Head of caudate nucleus (tissue), 42 donors: ENCODE measurements at regions not wholly inside any gene's neighbourhood (a gene's known extent, or its start where the extent isn't known, plus 50 kb on each side); places are given as distances from the start of the nearest gene placed in this dataset.

Experiments used
- DNase-seq, 42 donors: peaks; one replicate each; pipeline versions ENCODE4 v3.0.0 to v3.0.0-alpha.2; 2020 to 2021; ENCODE audit warnings: mixed read lengths in 7 of 42
- intact Hi-C: fragments of 100-400 bp; cut with DNase I; formaldehyde crosslinking; loops from one replicate; pipeline ENCODE4 v1.15.0; 2022

- intact Hi-C loops = no loop called here
- DNase-seq = peak in 14 of 42 donors; percentile 2 to 34 (median 8)
Observed at GRCh38 chr20:24769878-24770627, 179.0 kb upstream of the CST7 start.

- intact Hi-C loops = no loop called here
- DNase-seq = peak in 16 of 42 donors; percentile 3 to 38 (median 10)
Observed at GRCh38 chr20:24770628-24771541, 178.2 kb upstream of the CST7 start.

- DNase-seq = peak in 16 of 42 donors; percentile 5 to 42 (median 13)
- intact Hi-C loops = no loop called here
Observed at GRCh38 chr20:24771542-24772061, 177.5 kb upstream of the CST7 start.

- peak in 13 of 42 donors; percentile 3 to 27 (median 5) for DNase-seq
- intact Hi-C loops = no loop called here
Observed at GRCh38 chr20:24772667-24773066, 176.4 kb upstream of the CST7 start.

GRCh38 chr20:24773168-24773567, 175.9 kb upstream of the CST7 start:
- intact Hi-C loops = no loop called here
- DNase-seq = peak in 12 of 42 donors; percentile 4 to 33 (median 12)

GRCh38 chr20:24773751-24774201, 175.3 kb upstream of the CST7 start:
- intact Hi-C loops = no loop called here

GRCh38 chr20:24775966-24776365, 173.1 kb upstream of the CST7 start:
- DNase-seq = no peak
- intact Hi-C loops = no loop called here

More at GRCh38 chr20:24773751-24774201, 175.3 kb upstream of the CST7 start:
- peak in 12 of 42 donors; percentile 4 to 34 (median 12) for DNase-seq

GRCh38 chr20:24776755-24777271, 172.3 kb upstream of the CST7 start:
- DNase-seq = peak in 11 of 42 donors; percentile 1 to 31 (median 10)
- intact Hi-C loops = no loop called here

- peak in 8 of 42 donors; percentile 3 to 19 (median 10) for DNase-seq
- intact Hi-C loops = no loop called here
Observed at GRCh38 chr20:24777746-24778145, 171.3 kb upstream of the CST7 start.

GRCh38 chr20:24778585-24779031, 170.5 kb upstream of the CST7 start:
- intact Hi-C loops = no loop called here
- DNase-seq = peak in 12 of 42 donors; percentile 8 to 43 (median 20)

- DNase-seq = peak in 8 of 42 donors; percentile 8 to 39 (median 12)
- intact Hi-C loops = no loop called here
Observed at GRCh38 chr20:24779131-24779530, 169.9 kb upstream of the CST7 start.

- DNase-seq = peak in 6 of 42 donors; percentile 4 to 25 (median 20)
- intact Hi-C loops = loop anchor here (5.0 kb wide), 2 partner anchors 313 to 478 kb away; partner anchors contain the start of gene SYNDIG1
Observed at GRCh38 chr20:24779946-24780345, 169.1 kb upstream of the CST7 start.

- intact Hi-C loops = loop anchor here (5.0 kb wide), 2 partner anchors 314 to 479 kb away; partner anchors contain the start of gene SYNDIG1
- DNase-seq = peak in 8 of 42 donors; percentile 2 to 41 (median 26)
Observed at GRCh38 chr20:24780674-24781417, 168.2 kb upstream of the CST7 start.

GRCh38 chr20:24781418-24781980, 167.6 kb upstream of the CST7 start:
- intact Hi-C loops = loop anchor here (5.0 kb wide), 2 partner anchors 314 to 479 kb away; partner anchors contain the start of gene SYNDIG1
- peak; percentile 48 to 88 (median 72) for DNase-seq

GRCh38 chr20:24782301-24782700, 166.8 kb upstream of the CST7 start:
- intact Hi-C loops = loop anchor here (5.0 kb wide), 2 partner anchors 315 to 480 kb away; partner anchors contain the start of gene SYNDIG1
- DNase-seq = peak in 5 of 42 donors; percentile 4 to 45 (median 25)

- intact Hi-C loops = loop anchor here (5.0 kb wide), 2 partner anchors 316 to 481 kb away; partner anchors contain the start of gene SYNDIG1
- peak in 4 of 42 donors; percentile 23 to 53 (median 42) for DNase-seq
Observed at GRCh38 chr20:24782801-24783630, 166.1 kb upstream of the CST7 start.
